ENCODE measurements at regions not wholly inside any gene's neighbourhood (a gene's known extent, or its start where the extent isn't known, plus 50 kb on each side); places are given as distances from the start of the nearest gene placed in this dataset.

- Histone ChIP-seq H3F3A (ENCODE audit: insufficient read depth, low read length) (no peaks in the 10 kb centered on the region), H3K27ac (ENCODE audit: low read length) (no peak overlapping the region), H3K9me2 (replicated peaks; ENCODE audit: insufficient read depth, low read length) (no peaks in the 10 kb centered on the region), H3K9ac (ENCODE audit: low read length) (no peak overlapping the region), H3K4me2 (ENCODE audit: low read depth, low read length) (no peak overlapping the region), H3K4me3 (ENCODE audit: low read length) (no peak overlapping the region), H3K4me1 (ENCODE audit: low read length) (peaks cover 13% of the 10 kb centered on the region), H3K27me3 (replicated peaks; ENCODE audit: insufficient read depth, low read length) (no peaks in the 10 kb centered on the region), H2AFZ (ENCODE audit: low read length) (no peak overlapping the region), H3K79me2 (ENCODE audit: low read length) (no peaks in the 10 kb centered on the region), H4K20me1 (ENCODE audit: insufficient read depth, low read length) (no peaks in the 10 kb centered on the region), H3K36me3 (replicated peaks; ENCODE audit: insufficient read depth, low read length) (no peaks in the 10 kb centered on the region), H3K9me3 (replicated peaks; ENCODE audit: insufficient read depth, low read length) (no peaks in the 10 kb centered on the region)
- DNase-seq, result no peak
- no peak for TF ChIP-seq EZH2phosphoT487 (IDR thresholded peaks at IDR 0.05; ENCODE audit: low read length)
- TF ChIP-seq, protein P1, sequence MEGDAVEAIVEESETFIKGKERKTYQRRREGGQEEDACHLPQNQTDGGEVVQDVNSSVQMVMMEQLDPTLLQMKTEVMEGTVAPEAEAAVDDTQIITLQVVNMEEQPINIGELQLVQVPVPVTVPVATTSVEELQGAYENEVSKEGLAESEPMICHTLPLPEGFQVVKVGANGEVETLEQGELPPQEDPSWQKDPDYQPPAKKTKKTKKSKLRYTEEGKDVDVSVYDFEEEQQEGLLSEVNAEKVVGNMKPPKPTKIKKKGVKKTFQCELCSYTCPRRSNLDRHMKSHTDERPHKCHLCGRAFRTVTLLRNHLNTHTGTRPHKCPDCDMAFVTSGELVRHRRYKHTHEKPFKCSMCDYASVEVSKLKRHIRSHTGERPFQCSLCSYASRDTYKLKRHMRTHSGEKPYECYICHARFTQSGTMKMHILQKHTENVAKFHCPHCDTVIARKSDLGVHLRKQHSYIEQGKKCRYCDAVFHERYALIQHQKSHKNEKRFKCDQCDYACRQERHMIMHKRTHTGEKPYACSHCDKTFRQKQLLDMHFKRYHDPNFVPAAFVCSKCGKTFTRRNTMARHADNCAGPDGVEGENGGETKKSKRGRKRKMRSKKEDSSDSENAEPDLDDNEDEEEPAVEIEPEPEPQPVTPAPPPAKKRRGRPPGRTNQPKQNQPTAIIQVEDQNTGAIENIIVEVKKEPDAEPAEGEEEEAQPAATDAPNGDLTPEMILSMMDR (IDR thresholded peaks at IDR 0.05; ENCODE audit: low read length), result no peak
- TF ChIP-seq EZH2 (optimal IDR thresholded peaks at IDR 0.05; ENCODE audit: low read depth, low read length), result no peak
Measured at GRCh38 chr11:22474616-22475015, 136.4 kb downstream of the SLC17A6 start.

GRCh38 chr11:22473586-22473985 is 135.4 kb downstream of the SLC17A6 start:
- Histone ChIP-seq H3K4me2 (ENCODE audit: low read depth, low read length) (no peak overlapping the region), H3K9me3 (replicated peaks; ENCODE audit: insufficient read depth, low read length) (no peaks in the 10 kb centered on the region), H3K4me3 (ENCODE audit: low read length) (no peak overlapping the region), H2AFZ (ENCODE audit: low read length) (no peak overlapping the region), H3K79me2 (ENCODE audit: low read length) (no peaks in the 10 kb centered on the region), H3K9me2 (replicated peaks; ENCODE audit: insufficient read depth, low read length) (no peaks in the 10 kb centered on the region), H3K27ac (ENCODE audit: low read length) (no peak overlapping the region), H3K36me3 (replicated peaks; ENCODE audit: insufficient read depth, low read length) (no peaks in the 10 kb centered on the region), H4K20me1 (ENCODE audit: insufficient read depth, low read length) (no peaks in the 10 kb centered on the region), H3K4me1 (ENCODE audit: low read length) (peaks cover 13% of the 10 kb centered on the region), H3F3A (ENCODE audit: insufficient read depth, low read length) (no peaks in the 10 kb centered on the region), H3K9ac (ENCODE audit: low read length) (no peak overlapping the region), H3K27me3 (replicated peaks; ENCODE audit: insufficient read depth, low read length) (no peaks in the 10 kb centered on the region)
- no peak for DNase-seq
- TF ChIP-seq, protein P1 (IDR thresholded peaks at IDR 0.05; ENCODE audit: low read length), result no peak
- TF ChIP-seq EZH2 (optimal IDR thresholded peaks at IDR 0.05; ENCODE audit: low read depth, low read length), result no peak
- TF ChIP-seq EZH2phosphoT487 (IDR thresholded peaks at IDR 0.05; ENCODE audit: low read length), result no peak

- Histone ChIP-seq H3K4me3 (ENCODE audit: low read length) (no peak overlapping the region), H3K4me1 (ENCODE audit: low read length) (peaks cover 10% of the 10 kb centered on the region), H3K27me3 (replicated peaks; ENCODE audit: insufficient read depth, low read length) (no peaks in the 10 kb centered on the region), H3K9me3 (replicated peaks; ENCODE audit: insufficient read depth, low read length) (no peaks in the 10 kb centered on the region), H2AFZ (ENCODE audit: low read length) (no peak overlapping the region), H3K36me3 (replicated peaks; ENCODE audit: insufficient read depth, low read length) (no peaks in the 10 kb centered on the region), H4K20me1 (ENCODE audit: insufficient read depth, low read length) (no peaks in the 10 kb centered on the region), H3K27ac (ENCODE audit: low read length) (no peak overlapping the region), H3K4me2 (ENCODE audit: low read depth, low read length) (no peak overlapping the region), H3K79me2 (ENCODE audit: low read length) (no peaks in the 10 kb centered on the region), H3K9ac (ENCODE audit: low read length) (no peak overlapping the region), H3K9me2 (replicated peaks; ENCODE audit: insufficient read depth, low read length) (no peaks in the 10 kb centered on the region), H3F3A (ENCODE audit: insufficient read depth, low read length) (no peaks in the 10 kb centered on the region)
- no peak for DNase-seq
- TF ChIP-seq EZH2phosphoT487 (IDR thresholded peaks at IDR 0.05; ENCODE audit: low read length) (no peak), EZH2 (optimal IDR thresholded peaks at IDR 0.05; ENCODE audit: low read depth, low read length) (no peak)
- TF ChIP-seq, protein P1 (IDR thresholded peaks at IDR 0.05; ENCODE audit: low read length), result no peak
Measured at GRCh38 chr11:22472306-22472705, 134.1 kb downstream of the SLC17A6 start.
